GM18868 (cell line): ENCODE measurements at regions not wholly inside any gene's neighbourhood (a gene's known extent, or its start where the extent isn't known, plus 50 kb on each side); places are given as distances from the start of the nearest gene placed in this dataset.
"Not testable (repeated sequence)": the region's sequence is repeated elsewhere in the genome, so short reads cannot be mapped to it uniquely, and the experiment has no call there.

ENCODE experiments used
- ATAC-seq: cut with Tn5 transposase; IDR thresholded peaks from one replicate; pipeline ENCODE4 v1.9.1; 2021; ENCODE audit warnings: mild to moderate bottlenecking, moderate library complexity; ENCODE audit not compliant: unreplicated experiment

GRCh38 chr2:193847130-193847529 lies 1652.4 kb upstream of the TMEFF2 start:
- no peak for ATAC-seq

- no peak for ATAC-seq
Observed at GRCh38 chr2:193845604-193846003, 1650.9 kb upstream of the TMEFF2 start.

DNA sequence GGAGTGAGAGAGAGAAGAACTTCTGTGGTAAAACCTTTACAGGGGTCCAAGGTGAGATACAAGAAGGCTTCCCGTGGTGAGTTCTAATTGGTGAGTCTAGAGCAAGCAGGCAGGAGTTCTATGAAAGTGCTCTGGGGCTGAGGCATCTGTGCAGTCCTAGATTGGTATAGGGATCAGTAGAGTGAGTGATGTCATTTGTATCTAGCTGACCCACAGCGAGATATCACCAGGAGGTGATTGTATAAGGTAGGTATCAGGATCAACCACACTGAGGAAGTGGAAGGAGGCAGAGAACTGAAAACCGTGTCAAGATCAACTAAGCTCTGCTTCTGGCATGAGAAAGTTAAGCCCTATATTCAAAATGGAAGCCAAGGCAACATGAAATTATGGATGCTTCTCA lies 1648.9 kb upstream of the TMEFF2 start:
- no peak for ATAC-seq

GRCh38 chr2:193841384-193842150 lies 1646.8 kb upstream of the TMEFF2 start:
- no peak for ATAC-seq

DNA sequence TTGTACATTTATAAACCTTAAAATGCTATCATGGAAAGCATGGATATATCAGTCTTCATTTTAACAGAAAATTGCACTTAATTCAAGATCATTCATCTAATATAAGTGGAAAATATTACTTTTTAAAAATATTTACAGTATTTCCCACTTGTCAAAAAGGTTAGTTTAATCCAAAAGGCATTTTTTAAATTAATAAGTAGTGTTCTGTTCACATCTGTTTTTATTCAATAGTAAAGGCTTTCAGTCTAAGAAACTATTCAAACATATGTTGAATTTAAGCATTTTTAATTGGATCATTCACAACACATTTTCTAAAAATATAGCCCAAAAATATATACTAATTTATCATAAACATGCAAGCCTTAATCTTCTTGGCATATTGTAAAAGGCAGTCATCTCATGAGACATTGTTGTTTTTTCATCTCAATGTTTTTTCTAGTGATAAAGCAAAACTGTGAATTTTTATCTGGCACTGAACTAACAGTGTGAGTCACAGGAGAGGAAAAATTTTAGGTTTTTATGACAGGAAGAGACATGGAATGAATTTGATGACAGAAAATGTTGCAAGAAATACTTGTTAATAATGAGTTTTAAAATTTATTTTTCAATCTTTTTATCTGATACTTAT lies 1642.5 kb upstream of the TMEFF2 start:
- ATAC-seq: no peak

DNA sequence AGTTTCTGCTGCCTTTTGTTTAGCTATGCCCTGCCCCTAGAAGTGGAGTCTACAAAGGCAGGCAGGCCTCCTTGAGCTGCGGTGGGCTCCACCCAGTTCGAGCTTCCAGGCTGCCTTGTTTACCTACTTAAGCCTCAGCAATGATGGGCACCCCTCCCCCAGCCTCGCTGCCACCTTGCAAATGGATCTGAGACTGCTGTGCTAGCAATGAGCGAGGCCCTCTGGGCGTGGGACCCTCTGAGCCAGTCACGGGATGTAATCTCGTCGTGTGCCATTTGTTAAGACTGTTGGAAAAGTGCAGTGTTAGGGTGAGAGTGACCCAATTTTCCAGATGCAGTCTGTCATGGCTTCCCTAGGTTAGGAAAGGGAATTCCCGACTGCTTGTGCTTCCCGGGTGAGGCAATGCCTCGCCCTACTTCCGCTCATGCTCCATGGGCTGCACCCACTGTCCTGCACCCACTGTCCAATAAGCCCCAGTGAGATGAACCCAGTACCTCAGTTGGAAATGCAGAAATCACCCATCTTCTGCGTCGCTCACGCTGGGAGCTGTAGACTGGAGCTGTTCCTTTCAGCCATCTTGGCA lies 1641.8 kb upstream of the TMEFF2 start:
- ATAC-seq: not testable (repeated sequence)

DNA sequence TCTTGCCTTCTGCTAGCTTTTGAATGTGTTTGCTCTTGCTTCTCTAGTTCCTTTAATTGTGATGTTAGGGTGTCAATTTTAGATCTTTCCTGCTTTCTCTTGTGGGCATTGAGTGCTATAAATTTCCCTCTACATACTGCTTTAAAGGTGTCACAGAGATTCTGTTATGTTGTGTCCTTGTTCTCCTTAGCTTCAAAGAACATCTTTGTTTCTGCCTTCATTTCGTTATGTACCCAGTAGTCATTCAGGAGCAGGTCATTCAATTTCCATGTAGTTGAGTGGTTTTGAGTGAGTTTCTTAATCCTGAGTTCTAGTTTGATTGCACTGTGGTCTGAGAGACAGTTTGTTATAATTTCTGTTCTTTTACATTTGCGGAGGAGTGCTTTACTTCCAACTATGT lies 1639.2 kb upstream of the TMEFF2 start:
- not testable (repeated sequence) for ATAC-seq

DNA sequence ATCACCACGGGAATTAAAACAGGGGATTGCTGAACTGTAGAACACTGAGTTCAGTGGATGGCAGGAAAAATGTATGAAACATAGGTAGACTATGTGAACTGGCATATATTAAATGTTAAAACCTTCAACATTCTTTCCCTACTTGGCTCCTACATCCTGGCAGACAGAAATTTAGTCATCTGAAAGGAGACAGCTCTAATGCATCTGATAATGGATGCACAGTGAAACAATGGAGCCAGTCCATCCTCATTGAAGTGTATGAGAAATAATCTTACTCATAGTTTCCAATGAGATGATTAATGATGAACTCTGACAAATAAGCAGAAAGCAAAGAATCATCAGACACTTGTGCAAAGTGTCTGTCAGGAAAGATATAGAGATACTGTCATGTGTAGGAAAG lies 1629.7 kb upstream of the TMEFF2 start:
- ATAC-seq: no peak

GRCh38 chr2:193818801-193819499 lies 1624.2 kb upstream of the TMEFF2 start:
- no peak for ATAC-seq

- ATAC-seq: no peak
Observed at GRCh38 chr2:193816008-193816407, 1621.3 kb upstream of the TMEFF2 start.

DNA sequence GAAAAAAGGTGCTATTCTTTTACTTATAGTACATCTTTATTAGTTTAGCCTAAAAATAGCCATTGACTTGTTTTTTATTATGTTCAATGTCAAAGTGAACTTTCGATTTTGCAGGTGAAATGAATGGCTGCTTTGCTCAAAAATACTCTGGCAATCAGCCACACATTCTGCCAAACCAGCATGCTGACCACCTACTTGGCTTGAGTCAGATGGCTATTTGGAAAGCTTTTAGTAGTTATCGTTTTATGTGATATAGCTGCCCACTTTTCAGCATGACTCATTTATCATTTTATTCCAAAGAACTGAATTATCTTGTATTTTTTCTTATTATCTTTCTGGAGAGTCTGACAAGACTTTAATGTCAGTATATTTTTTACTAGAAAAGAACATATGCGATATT lies 1615.8 kb upstream of the TMEFF2 start:
- ATAC-seq: no peak

GRCh38 chr2:193808877-193809276 lies 1614.1 kb upstream of the TMEFF2 start:
- no peak for ATAC-seq

DNA sequence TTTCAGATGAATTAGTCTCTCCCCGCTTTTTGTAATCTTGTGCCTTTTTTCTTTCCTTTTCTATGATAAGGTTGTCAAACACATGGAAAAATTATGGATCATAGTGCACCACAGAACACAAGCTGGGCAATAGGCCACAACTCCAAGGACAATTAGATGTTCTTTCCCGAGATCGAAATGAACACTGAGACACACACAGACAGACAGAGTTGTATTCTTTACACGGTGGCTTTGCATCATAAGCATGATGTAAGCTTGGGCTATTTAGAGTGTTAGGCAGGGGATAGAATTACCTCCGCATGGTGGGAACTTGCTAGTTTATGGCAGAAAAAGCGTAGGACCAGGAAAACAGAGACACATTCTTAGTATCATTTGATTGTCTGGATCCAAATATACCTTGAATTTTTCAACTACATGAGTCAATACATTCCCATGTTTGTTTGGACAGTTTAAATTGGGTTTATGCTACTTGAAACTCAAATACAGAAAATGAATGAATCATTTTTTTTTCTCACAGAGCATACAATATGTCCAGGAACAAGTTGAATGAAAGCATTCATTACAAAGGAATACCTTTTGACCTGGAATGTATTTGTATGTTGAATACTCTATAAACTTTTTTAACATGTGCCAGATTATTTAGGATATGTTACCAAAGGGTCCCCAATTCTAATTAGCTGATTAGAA lies 1611.5 kb upstream of the TMEFF2 start:
- no peak for ATAC-seq

GRCh38 chr2:193796847-193797246 lies 1602.1 kb upstream of the TMEFF2 start:
- ATAC-seq: no peak

GRCh38 chr2:193793914-193794313 lies 1599.2 kb upstream of the TMEFF2 start:
- ATAC-seq: no peak

DNA sequence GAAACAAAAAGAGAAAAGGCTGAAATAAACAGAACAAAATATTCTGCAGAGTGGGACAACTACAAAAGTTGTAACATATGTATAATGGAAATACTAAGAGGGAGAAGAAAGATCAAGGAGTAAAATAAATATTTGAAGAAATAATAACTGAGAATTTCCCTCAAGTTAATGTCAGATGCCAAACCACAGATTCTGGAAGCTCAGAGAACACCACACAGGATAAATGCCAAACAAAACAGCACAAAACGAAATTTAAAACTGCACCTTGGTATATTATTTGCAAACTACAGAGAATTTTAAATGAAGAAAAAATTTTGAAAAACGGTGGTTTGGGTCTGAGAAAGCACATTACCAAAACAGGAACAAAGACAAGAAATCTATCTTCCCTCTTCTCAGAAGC lies 1588.9 kb upstream of the TMEFF2 start:
- no peak for ATAC-seq

GRCh38 chr2:193778293-193778692 lies 1583.6 kb upstream of the TMEFF2 start:
- ATAC-seq: no peak

- ATAC-seq: no peak
Observed at GRCh38 chr2:193776988-193777387, 1582.3 kb upstream of the TMEFF2 start.

- no peak for ATAC-seq
Observed at GRCh38 chr2:193774166-193774565, 1579.4 kb upstream of the TMEFF2 start.

- ATAC-seq: no peak
Observed at GRCh38 chr2:193751299-193751698, 1556.6 kb upstream of the TMEFF2 start.

DNA sequence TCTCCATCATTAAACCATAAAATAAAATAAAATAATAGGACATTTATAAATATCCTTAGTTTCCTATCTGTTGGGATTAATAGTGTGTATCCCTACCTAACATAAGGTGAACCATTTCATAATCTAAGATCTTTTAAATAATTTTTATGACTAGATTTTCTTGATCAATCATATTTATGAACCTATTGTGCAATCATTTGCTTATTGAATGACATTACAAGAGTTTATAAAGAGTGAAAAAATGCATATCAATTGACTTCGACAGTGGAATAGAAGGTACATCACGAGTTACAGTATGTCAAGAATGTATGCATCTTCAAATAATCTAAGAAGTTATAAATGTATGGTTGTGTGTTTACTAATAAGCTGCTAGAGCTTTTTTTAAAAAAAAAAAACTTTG lies 1554.8 kb upstream of the TMEFF2 start:
- no peak for ATAC-seq
